ENCODE measurements at regions not wholly inside any gene's neighbourhood (a gene's known extent, or its start where the extent isn't known, plus 50 kb on each side); places are given as distances from the start of the nearest gene placed in this dataset.
"Not testable (repeated sequence)": the region's sequence is repeated elsewhere in the genome, so short reads cannot be mapped to it uniquely, and the experiment has no call there.

DNA sequence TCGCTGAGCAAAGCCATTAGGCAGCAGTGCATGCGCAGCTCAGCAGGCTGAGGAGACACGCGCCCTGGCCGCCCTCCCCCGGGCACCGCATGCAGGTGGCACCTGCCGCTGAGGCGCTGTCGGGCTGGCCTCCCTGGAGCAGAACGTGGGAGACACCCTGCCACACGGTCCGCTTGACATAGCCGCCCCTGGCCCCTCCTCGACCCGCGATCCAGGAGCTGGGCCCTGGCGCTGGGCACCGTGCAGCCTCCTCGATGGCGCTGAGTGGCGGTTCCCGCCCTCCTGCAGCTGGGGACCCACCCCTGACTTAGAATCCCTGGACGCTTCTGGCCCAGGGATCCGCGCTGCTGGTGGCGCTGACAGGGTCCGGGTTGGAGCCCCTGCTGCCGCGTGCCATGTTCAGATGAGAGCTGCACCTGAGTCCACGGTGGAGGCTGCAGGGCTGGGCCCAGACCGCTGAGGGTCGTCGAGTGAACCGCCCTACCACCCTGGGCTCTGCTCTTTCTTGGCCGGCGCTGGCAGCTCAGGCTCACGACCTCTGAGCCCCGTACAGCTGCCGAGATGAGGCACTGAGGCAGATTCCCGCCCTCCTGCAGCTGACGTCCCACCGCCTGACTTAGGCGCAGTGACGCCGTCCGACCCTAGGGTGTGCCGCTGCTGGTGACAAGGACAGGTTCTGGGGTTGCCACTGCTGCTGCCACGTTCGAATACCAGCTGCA lies 116.8 kb downstream of the OR13A1 start:
- DNase-seq: no peak

DNA sequence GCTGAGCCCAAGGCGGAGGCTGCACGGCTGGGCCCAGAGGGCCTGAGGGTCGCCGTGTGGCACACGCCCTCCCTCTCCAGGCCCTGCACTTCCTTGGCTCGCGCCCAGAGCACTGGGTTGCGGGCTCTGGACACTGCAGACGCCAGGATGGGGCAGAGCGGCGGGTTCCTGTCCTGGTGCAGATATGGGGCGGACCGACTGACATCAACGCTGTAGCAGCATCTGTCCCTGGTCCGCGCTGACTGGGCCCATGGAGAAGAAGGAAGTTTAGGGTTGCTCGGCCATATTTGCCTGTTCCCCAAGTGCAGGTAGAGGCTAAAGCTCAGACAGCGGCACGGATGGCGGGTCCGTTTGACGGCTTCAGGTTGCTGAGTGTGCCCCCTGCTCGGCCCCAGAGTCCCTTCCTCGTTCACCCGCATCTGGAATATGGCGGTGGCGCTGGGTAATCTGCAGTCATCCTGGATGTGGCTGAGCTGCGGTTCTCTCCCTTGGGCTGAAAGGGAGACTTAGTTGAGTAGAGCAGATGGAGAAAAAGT lies 116.1 kb downstream of the OR13A1 start:
- DNase-seq: no peak

DNA sequence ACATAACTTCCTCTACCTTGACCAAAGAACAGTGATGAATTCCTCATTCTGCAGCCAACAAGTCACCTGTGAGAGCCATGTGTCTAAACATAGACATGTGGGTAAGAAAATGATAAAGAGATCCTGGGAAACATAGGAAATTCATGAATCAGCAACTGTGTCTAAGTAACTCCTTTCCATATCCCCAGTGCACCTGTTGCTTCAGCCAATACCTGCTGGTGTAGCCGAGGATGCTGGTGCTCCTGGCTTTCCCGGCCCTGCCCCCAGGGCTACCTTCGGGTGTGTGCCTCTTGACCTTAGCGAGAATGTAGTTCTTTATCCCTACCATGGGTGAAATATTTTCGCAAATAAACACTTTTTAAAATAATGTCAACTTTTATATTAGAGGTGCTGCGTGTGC lies 114.1 kb downstream of the OR13A1 start:
- no peak for DNase-seq

DNA sequence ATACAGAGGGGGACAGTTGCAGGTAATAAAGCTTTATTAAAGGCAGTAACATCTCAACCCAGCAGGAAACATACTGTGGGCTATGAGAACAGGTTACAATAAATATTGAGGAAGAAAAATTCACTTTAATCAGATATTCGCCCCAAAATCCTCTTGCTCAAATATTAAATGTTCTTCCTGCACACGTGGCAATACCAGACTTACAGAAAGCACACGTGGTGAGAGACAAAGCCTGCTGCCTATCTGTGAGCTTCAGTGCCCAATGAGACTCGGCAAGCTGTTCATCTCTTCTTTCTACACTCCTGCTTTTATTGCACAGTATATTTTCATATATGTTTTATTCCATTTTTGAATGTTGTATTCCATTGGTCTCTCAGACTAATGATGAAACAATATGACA lies 113.2 kb downstream of the OR13A1 start:
- no peak for DNase-seq

DNA sequence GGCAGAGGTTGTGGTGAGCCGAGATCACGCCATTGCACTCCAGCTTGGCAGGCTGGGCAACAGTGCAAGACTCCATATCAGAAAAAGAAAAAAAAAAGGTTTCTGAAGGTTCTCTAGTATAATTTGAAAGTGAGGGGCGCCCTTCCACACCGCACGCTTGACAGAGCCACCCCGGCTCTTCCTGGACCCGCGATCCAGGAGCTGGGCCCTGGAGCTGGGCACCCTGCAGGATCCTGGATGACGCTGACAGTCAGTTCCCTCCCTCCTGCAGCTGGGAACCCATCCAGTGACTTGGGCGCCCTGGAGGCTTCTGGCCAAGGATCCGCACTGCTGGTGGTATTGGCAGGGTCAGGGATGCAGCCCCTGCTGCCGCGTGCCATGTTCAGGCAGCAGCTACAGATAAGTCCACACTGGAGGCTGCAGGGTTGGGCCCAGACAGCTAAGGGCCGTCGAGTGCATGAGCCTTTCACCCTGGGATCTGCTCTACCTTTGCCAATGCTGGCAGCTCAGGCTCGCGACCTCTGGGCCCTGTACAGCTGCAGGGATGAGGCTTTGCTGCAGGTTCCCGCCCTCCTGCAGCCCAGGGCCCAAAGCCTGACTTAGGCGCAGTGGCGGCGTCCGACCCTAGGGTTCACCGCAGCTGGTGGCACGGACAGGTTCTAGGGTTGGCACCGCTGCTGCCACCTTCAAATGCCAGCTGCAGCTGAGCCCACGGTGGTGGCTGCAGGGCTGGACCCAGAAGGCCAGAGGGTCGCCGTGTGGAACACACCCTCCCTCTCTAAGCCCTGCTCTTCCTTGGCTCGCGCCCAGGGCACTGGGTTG lies 110.2 kb downstream of the OR13A1 start:
- DNase-seq: no peak

DNA sequence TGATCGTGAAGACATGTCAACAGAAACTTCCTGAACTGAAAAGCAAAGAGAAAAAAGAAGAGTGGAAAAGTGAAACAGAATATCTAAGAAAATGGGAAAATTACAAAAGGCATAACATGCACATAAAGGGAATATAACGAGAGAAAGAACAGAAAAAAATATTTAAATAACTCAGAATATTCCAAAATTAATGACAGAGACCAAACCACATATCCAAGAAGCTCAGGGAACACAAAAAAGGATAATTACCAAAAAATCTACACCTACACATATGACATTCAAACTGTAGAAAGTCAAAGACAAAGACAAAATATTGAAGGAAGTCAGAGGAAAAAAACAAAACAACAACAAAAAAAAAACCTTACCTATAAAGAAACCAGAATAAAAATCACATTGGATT lies 105.5 kb downstream of the OR13A1 start:
- no peak for DNase-seq

DNA sequence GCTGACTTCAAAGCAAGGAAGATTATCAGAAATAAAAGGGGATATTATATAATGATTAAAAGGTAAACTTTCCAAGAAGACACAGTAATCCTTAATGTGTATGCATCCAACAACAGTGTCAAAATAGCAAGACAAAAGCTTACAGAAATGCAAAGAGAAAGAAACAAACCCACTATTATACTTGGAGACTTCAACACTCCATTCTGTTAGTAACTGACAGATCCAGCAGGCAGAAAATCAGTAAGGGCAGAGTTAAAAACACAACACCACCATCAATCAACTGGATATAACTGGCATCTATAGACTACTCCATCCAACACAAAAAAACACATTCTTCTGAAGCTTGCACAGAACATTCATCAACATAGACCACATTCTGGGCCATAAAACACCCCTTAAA lies 103.8 kb downstream of the OR13A1 start:
- no peak for DNase-seq

DNA sequence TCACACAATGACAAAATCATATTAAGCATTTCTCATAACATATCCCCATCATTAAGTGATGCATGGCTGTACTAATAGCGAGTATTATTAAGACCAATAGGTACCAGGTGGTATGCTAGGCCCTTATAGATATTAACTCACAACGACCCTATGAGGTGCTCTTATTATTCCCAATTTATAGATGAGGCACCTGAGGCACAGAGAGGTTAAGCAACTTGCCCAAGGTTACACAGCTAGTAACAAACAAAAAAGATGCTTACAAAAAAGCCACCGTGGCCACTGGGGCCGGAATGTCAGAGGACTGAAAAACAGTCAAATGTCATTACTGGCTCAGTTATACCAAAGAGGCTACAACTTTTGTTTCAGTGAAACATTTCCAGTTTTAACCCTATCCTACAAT lies 96.0 kb downstream of the OR13A1 start:
- no peak for DNase-seq

DNA sequence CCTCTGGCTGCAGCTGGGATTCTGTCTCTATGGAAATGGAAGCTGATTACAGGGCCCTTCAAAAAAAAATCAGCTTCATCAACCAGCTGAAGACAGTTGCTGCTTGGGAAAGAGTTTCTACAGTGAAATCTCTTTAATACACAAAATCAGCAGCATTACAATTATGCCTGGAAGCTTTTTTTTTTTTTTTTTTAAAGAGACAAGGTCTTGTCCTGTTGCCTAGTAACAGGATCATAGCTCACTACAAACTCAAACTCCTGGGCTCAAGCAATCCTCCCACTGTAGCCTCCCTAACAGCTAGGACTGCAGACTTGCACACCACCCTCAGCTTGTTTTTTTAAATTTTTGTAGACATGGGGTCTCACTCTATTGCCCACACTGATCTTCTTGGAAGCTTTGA lies 94.5 kb downstream of the OR13A1 start:
- DNase-seq: no peak

DNA sequence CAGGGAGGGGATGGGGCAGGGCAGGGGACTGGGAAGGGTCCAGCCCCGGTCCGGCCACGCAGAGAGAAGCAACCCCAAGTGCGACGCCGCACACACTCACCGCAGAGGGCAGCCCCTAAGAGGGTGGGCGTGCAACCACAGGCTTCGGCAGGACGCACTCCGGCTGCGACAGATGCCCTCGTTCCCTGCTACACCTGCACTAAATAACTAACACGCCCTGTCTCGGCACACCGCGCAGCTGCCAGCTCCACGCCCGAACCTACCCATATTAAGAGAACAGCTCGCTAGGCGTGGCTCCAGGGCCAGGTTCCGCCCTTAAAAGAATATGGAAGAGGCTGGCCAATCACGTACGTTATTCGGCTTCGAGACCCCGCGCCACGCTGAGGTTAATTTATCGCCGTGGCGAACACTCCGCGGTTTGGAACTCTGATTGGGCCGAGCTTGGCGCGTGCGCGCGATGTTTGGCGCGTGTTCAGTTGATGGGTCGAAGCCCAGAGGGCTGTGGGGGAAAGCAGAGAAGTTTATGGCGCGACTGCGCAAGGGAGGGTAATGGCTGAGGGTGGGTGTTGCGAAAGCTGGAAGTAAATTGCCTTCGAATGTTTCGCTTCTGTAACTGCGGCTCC lies 91.1 kb downstream of the OR13A1 start:
- no peak for DNase-seq

DNA sequence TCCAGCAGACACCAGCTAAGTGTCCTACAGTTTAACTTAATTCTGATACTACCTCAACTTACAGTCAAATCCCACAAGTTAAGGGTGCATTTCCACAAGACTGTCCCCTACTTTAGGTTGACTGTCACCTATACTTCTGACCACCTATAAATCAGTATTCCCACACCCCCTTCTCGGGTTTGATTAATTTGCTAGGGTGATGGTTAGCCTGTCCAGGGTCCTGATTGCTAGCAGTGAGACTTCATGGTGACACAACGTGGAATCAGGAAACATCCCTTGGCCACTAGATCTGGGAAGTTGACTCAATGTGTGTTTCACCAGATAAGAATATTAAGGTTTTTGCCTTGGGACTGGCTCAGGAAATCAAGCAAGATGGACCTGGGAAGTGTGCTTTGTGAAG lies 88.4 kb downstream of the OR13A1 start:
- DNase-seq: no peak

DNA sequence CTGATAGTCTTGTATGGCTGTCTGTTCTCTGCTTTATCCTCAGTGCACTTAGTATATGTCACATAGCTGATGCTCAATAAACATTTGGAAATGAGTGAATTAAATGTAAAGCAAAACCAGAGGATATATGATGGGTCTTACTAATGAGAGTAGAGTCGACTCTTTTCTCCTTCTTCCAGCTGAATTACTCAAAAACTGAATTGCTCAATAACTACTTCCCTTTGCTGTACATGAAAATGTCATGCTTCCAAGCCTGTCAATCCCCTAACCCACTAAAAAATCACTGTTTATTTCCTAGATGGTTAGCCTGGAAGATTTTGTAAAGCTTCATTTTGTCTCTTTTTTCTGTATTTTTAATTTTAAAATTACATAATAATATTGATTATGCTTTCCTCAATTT lies 88.0 kb downstream of the OR13A1 start:
- no peak for DNase-seq

DNA sequence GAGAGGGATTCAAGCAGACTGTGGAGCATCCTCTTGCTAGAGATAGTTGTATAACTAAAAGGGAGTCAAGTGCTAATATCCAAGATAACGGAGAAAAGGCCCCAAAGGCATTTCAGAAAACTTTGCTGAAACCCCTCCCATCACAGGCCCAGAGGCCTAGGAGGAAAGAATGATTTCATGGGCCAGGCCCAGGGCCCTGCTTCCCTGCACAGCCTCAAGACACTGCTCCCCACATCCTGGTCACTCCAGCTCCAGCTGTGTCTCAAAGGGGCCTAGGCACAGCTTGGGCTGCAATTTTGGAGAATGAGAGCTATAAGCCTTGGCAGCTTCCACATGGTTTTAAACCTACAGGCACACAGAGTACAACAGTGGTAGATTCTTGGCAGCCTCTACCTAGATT lies 85.6 kb downstream of the OR13A1 start:
- DNase-seq: no peak

DNA sequence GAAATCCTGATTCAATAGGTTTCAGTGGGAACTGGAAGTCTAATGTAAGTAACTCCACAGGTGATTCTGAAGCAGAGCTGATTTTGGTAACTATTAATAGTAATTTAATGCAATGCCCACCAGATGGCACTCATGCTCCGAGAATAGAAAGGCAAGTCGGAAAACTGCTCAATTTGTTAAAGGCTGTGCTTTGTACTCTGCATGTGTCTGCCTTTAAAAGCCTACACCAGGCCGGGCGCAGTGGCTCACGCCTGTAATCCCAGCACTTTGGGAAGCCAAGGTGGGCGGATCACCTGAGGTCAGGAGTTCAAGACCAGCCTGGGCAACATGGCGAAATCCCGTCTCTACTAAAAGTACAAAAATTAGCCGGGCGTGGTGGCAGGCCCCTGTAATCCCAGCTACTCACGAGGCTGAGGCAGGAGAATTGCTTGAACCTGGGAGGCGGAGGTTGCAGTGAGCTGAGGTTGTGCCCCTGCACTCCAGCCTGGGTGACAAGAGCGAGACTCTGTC lies 80.1 kb downstream of the OR13A1 start:
- DNase-seq: peak in 1 of 2 experiments; percentile 67

DNA sequence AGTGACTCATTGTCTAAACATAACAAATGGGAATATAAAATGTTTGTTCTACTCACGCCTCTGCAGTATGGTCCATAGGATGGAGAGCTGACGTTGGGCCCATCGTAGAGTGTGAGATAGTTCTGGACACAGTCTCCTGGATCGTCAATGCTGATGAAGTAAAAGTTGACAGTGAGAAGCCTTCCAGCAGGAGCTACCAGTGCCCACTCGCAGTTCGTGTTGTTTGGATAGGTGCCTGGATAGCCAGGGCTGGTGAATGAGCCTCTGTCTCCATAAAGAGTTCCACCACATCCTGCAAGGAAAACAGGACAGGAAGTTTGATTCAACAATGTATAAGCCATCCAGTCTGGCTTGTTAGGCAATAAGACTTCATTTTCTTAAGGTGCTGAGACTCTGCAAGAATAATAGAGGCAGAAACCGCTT lies 79.6 kb downstream of the OR13A1 start:
- DNase-seq: no peak

DNA sequence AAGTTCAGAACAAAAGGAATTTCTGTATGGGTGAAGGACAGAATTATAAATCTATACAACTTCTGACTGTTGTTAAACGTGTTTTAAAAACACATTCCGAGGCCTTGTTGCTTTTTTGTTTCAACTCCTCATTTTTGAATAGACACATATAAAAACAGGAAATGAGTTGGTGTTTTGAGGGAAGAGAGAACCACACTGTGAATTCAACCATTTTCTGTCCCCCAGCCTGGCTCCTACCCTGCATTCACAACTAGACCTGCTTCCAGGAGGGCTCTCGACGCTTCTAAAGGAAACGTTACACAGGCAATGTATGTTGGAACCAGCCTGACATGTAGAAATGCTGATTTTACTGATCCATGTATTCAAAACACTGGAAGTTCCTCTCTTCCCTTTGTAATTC lies 76.5 kb downstream of the OR13A1 start:
- no peak for DNase-seq

DNA sequence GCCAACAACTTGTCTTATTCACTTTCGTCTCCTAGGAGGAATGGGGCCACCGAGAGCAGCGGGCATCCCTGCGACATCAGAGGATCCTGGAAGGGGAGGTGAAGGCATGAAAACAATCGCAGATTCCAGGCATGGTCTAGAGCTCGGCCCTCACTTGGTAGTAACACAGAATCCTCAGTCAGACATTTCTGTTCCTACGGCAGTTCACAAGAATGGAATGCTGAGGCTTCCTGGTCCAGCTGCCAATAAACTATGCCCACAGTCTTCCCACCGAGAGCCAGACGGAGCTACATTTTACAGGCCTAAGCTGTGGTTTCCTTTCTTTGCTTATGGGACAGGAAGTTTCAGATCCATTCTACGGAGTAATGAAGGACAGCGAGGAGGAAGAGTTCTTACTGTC lies 75.8 kb downstream of the OR13A1 start:
- no peak for DNase-seq

DNA sequence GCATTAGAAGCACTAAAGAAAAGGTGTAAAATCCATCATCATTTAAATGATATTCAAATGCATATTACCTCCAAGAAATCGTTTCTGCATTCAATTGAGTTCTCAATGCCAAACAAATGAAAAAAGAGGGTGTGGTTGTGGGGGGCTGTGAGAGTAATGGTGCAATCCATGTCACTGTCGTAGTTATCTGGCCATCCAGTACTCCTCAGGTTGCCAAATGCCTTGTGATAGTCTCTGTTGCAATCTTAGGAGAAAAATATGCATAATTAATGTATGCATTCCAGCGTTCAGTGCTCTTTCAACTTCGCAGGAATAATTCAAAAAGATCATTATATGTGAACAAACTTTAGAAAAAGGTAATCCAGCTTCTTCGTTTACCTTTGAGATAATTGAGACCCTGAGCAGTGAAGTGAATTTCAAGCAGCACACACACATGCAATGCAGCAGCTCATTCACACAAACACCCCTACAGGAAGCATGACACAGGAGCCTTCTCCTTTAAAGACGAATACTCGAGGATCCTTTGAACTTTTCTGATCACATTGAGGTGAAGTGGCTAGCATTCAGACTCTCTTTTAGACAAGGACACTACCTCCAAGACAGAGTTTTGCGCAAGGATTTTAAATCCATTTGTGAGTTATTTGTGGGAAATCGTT lies 73.4 kb downstream of the OR13A1 start:
- DNase-seq: no peak

DNA sequence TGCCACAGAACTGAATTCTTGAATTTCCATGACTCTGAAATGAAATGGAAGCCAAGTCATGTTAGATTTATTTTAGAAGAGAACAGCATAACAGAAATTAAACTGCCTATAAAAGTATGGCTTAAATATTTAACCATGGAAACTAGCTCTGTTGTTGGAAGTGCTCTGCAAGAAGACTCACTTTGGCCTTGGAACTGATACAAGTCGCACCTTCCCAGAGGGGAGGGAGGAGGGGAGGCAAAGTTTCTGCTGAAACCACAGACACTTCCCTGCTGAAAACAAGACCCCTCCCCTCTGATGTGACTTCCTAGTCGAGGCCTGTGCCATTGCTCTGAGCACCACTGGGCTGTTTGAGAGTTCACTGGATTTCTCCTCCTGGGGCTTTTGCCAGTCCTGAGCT lies 72.1 kb downstream of the OR13A1 start:
- DNase-seq: no peak

DNA sequence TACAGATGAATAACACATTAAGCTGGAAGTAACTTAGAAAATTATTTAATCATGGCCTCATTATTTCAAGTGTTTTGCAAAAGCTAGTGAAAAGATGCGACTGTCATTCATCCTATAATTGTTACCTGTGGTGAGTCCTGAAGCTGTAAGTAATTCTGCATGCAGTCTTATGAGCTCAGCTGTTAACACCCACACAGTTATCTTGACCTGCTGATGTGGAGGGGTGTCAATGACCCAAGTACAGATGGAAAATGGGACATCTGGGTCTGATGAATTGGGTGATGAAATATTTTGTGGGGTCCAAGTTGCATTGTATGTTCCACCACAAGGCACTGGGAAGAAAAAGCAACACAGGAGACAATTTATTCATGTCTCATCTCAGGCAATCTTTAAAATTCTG lies 68.9 kb downstream of the OR13A1 start:
- no peak for DNase-seq

DNA sequence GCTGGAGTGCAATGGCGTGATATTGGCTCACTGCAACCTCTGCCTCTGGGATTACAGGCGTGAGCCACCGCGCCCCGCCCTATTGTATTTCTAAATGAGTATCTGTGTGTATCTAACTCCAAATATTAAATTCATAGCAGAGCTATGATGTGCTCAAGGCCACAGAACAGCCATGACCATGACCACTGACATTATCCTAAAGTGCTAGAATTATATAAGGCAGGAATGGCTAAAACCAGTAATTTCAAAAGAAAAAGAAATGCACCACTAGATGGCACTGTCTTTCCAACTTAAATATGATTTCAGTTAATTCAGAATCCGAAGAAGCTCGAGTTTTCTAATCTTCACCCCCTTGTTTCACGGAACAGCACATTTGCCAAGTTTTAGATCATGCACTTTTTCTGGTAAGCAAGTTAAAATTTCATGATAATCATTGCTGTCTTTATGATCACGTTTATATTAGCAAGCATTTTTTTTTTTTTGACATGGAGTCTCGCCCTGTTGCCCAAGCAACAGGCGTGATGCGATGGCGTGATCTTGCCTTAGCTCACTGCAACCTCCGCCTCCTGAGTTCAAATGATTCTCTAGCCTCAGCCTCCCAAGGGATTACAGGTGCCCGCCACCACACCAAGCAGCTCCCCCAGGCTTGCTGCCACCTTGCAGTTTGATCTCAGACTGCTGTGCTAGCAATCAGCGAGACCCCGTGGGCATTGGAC lies 65.3 kb downstream of the OR13A1 start:
- DNase-seq: peak in 1 of 2 experiments; percentile 11

DNA sequence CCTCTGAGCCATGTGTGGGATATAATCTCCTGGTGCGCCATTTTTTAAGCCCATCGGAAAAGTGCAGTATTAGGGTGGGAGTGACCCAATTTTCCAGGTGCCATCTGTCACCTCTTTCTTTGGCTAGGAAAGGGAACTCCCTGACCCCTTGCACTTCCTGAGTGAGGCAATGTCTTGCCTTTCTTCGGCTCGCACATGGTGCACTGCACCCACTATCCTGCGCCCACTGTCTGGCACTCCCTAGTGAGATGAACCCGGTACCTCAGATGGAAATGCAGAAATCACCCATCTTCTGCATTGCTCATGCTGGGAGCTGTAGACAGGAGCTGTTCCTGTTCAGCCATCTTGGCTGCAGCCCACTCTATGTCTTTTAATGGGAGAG lies 64.7 kb downstream of the OR13A1 start:
- not testable (repeated sequence) for DNase-seq

All from cerebellar nuclear complex (tissue), 1 donor.